GM23338 (cell line): ENCODE measurements at regions not wholly inside any gene's neighbourhood (a gene's known extent, or its start where the extent isn't known, plus 50 kb on each side); places are given as distances from the start of the nearest gene placed in this dataset.
"Not testable (repeated sequence)": the region's sequence is repeated elsewhere in the genome, so short reads cannot be mapped to it uniquely, and the experiment has no call there.

Experiments used
- ATAC-seq: fragments of 200-7000 bp; cut with Tn5 transposase; 3 replicates; pipeline ENCODE4 v1.9.1; 2020
- DNase-seq: peaks from one replicate; pipeline ENCODE4 v3.0.0-alpha.2; 2015; ENCODE audit warnings: low spot score
- H2AFZ ChIP-seq: fragments of 200-600 bp; sonication (generic); 2 replicates; pipeline ENCODE4 v1.8.0; 2016; ENCODE audit warnings: antibody characterized with exemption, mild to moderate bottlenecking, moderate library complexity
- H3F3A ChIP-seq: fragments of 200-600 bp; sonication (generic); replicated peaks from 2 replicates; pipeline ENCODE4 v1.8.0; 2017; ENCODE audit warnings: antibody characterized with exemption, mixed run types, low read depth
- H3K27ac ChIP-seq: fragments of 200-600 bp; sonication (generic); 2 replicates; pipeline ENCODE4 v1.6.1; 2016; ENCODE audit warnings: low read depth
- H3K27me3 ChIP-seq: fragments of 200-600 bp; sonication (generic); 2 replicates; pipeline ENCODE4 v1.8.0; 2016; ENCODE audit warnings: mild to moderate bottlenecking, mixed run types, moderate library complexity; ENCODE audit not compliant: insufficient read depth
- H3K36me3 ChIP-seq: fragments of 200-600 bp; sonication (generic); 2 replicates; pipeline ENCODE4 v1.8.0; 2016; ENCODE audit warnings: mild to moderate bottlenecking; ENCODE audit not compliant: insufficient read depth
- H3K4me1 ChIP-seq: fragments of 200-600 bp; sonication (generic); 2 replicates; pipeline ENCODE4 v1.8.0; 2016; ENCODE audit warnings: mild to moderate bottlenecking, moderate library complexity; ENCODE audit not compliant: insufficient read depth
- H3K4me2 ChIP-seq: fragments of 200-600 bp; sonication (generic); 2 replicates; pipeline ENCODE4 v1.7.1; 2017; ENCODE audit warnings: mixed run types
- H3K4me3 ChIP-seq: fragments of 200-600 bp; sonication (generic); 2 replicates; pipeline ENCODE4 v1.6.1; 2016; ENCODE audit warnings: mixed run types
- H3K79me2 ChIP-seq: fragments of 200-600 bp; sonication (generic); replicated peaks from 2 replicates; pipeline ENCODE4 v1.8.0; 2017; ENCODE audit warnings: mild to moderate bottlenecking; ENCODE audit not compliant: insufficient read depth
- H3K9me2 ChIP-seq: fragments of 200-600 bp; sonication (generic); 2 replicates; pipeline ENCODE4 v1.8.0; 2017; ENCODE audit not compliant: insufficient read depth
- H4K20me1 ChIP-seq: fragments of 200-600 bp; sonication (generic); replicated peaks from 2 replicates; pipeline ENCODE4 v1.8.0; 2017; ENCODE audit warnings: mild to moderate bottlenecking; ENCODE audit not compliant: insufficient read depth
- H3K27ac Mint-ChIP-seq: 2 replicates; pipeline ENCODE4 v1.8.0; 2020; ENCODE audit warnings: inconsistent platforms, mild to moderate bottlenecking, moderate library complexity, mixed read lengths
- H3K27me3 Mint-ChIP-seq: 3 replicates; pipeline ENCODE4 v1.8.0; 2022; ENCODE audit warnings: low read depth, mild to moderate bottlenecking, moderate library complexity, mixed read lengths, inconsistent platforms; ENCODE audit not compliant: insufficient read depth, poor library complexity
- H3K36me3 Mint-ChIP-seq: 3 replicates; pipeline ENCODE4 v1.8.0; 2021; ENCODE audit warnings: low read depth, mild to moderate bottlenecking, inconsistent platforms, moderate library complexity, mixed read lengths
- H3K4me1 Mint-ChIP-seq: 3 replicates; pipeline ENCODE4 v1.8.0; 2020; ENCODE audit warnings: mild to moderate bottlenecking, inconsistent platforms, mixed read lengths
- H3K4me3 Mint-ChIP-seq: 3 replicates; pipeline ENCODE4 v1.8.0; 2021; ENCODE audit warnings: moderate library complexity, mild to moderate bottlenecking, inconsistent platforms, mixed read lengths
- H3K9me3 Mint-ChIP-seq: 3 replicates; pipeline ENCODE4 v1.8.0; 2020; ENCODE audit warnings: moderate library complexity, mild to moderate bottlenecking, inconsistent platforms, mixed read lengths
- CREB1 ChIP-seq: fragments of 250-450 bp; sonication (Bioruptor Pico); IDR thresholded peaks from 2 replicates; pipeline ENCODE4 v1.5.0; 2020; ENCODE audit warnings: low read depth, mild to moderate bottlenecking, moderate library complexity
- EZH2 ChIP-seq: fragments of 200-600 bp; sonication (generic); IDR thresholded peaks from one replicate; pipeline ENCODE4 v1.8.0; 2017; ENCODE audit warnings: antibody characterized with exemption, mild to moderate bottlenecking, low read depth; ENCODE audit not compliant: unreplicated experiment
- EZH2phosphoT487 ChIP-seq: fragments of 200-600 bp; sonication (generic); IDR thresholded peaks from one replicate; pipeline ENCODE4 v1.8.1; 2018; ENCODE audit warnings: antibody characterized with exemption; ENCODE audit not compliant: unreplicated experiment
- JUNB ChIP-seq: IDR thresholded peaks from one replicate; pipeline ENCODE4 v1.6.1; 2016; ENCODE audit warnings: antibody characterized with exemption; ENCODE audit not compliant: unreplicated experiment
- NANOG ChIP-seq: IDR thresholded peaks from 2 replicates; pipeline ENCODE4 v1.6.1; 2016; ENCODE audit warnings: antibody characterized with exemption, borderline replicate concordance
- POLR2AphosphoS5 ChIP-seq: IDR thresholded peaks from 2 replicates; pipeline ENCODE4 v1.6.1; 2016; ENCODE audit warnings: antibody characterized with exemption, low read depth
- STAT1 ChIP-seq: IDR thresholded peaks from one replicate; pipeline ENCODE4 v1.6.1; 2016; ENCODE audit warnings: antibody characterized with exemption; ENCODE audit not compliant: unreplicated experiment
- ZNF114 ChIP-seq: fragments of 250-450 bp; sonication (Bioruptor Pico); IDR thresholded peaks from 2 replicates; pipeline ENCODE4 v1.5.0; 2020; ENCODE audit warnings: mild to moderate bottlenecking, moderate library complexity
- ZNF331 ChIP-seq: fragments of 250-450 bp; sonication (Bioruptor Pico); IDR thresholded peaks from 2 replicates; pipeline ENCODE4 v1.5.0; 2020; ENCODE audit warnings: low read depth, mild to moderate bottlenecking, moderate library complexity
- TF ChIP-seq, protein P1 (sequence below): fragments of 250-450 bp; sonication (Bioruptor Pico); IDR thresholded peaks from 2 replicates; pipeline ENCODE4 v1.5.0; 2020; ENCODE audit warnings: mild to moderate bottlenecking, moderate library complexity
- TF ChIP-seq, protein P2 (sequence below), 2 experiments: fragments of 200-600 bp in 1 of 2; sonication (generic) in 1 of 2; conservative IDR thresholded peaks; 2 replicates each; pipeline versions ENCODE4 v1.5.1 to v1.6.1; 2016 to 2017; ENCODE audit warnings: antibody characterized with exemption in 2 of 2, low read depth in 2 of 2, mild to moderate bottlenecking in 2 of 2, moderate library complexity in 1 of 2
- TF ChIP-seq, protein P3 (sequence below): IDR thresholded peaks from 2 replicates; pipeline ENCODE4 v1.6.1; 2016; ENCODE audit warnings: antibody characterized with exemption

DNA sequence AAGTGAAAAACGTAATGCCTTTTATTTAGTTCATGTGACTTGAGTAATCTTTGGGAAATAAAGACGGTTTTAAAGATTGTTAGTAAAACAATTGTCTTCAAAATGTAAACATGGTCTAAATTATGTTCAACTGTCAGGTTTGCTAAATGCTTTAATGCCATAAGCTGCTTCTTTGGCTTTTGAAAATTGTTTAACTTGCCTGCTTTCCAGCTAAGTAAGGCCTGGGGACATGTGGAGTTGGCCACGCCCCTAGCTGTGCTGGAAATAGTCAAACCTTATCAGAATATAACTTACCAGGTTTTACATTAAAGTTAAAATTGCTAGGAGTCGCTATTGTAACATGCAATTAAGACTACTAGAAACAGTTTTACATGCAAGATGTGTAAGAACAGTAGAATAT is 203.9 kb downstream of the B3GLCT start:
- H3F3A ChIP-seq, H3K4me3 ChIP-seq, H4K20me1 ChIP-seq, H3K79me2 ChIP-seq, H3K4me1 Mint-ChIP-seq, H3K4me1 ChIP-seq, ATAC-seq, H3K9me3 Mint-ChIP-seq, H3K27ac Mint-ChIP-seq, H3K36me3 Mint-ChIP-seq, H3K27me3 Mint-ChIP-seq, H3K9me2 ChIP-seq, H3K4me3 Mint-ChIP-seq, H3K27ac ChIP-seq, DNase-seq, H3K27me3 ChIP-seq, H3K4me2 ChIP-seq, H3K36me3 ChIP-seq: not testable (repeated sequence)
- 0 out of 2 replicates have a peak overlapping the region, but pooled peaks have one; percentile 20 for H2AFZ ChIP-seq

DNA sequence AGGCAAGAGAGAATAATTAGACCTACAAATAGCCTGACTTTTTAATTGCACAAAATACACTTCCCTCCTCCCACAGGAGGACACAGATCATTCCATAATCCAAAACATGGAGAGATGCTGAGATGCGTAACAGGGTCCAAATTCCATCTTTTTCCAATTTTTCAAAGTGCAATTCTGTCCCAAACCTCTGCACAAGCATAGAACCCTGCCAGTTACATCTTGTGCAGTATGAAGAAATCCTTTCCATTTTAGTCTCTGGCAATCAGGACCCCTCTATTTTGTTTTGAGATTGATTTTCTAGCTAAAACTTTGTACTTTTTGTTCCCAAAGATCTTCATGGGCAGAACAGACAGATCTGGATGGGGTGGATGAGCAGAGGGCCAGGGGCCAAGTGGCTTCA is 209.2 kb downstream of the B3GLCT start:
- Mint-ChIP-seq H3K4me1 (no peaks in the 10 kb centered on the region), H3K4me3 (no peak overlapping the region), H3K36me3 (no peaks in the 10 kb centered on the region), H3K9me3 (no peaks in the 10 kb centered on the region), H3K27me3 (no peaks in the 10 kb centered on the region), H3K27ac (no peak overlapping the region)
- no peaks in the 10 kb centered on the region for H3K27me3 ChIP-seq
- H3K79me2 ChIP-seq, result no peaks in the 10 kb centered on the region
- no peaks in the 10 kb centered on the region for H4K20me1 ChIP-seq
- no peak overlapping the region for H2AFZ ChIP-seq
- no peak overlapping the region for H3K27ac ChIP-seq
- no peaks in the 10 kb centered on the region for H3K4me1 ChIP-seq
- H3K9me2 ChIP-seq, result no peaks in the 10 kb centered on the region
- no peaks in the 10 kb centered on the region for H3K36me3 ChIP-seq
- ATAC-seq (no peak), DNase-seq (no peak)
- no peak overlapping the region for H3K4me3 ChIP-seq
- no peak overlapping the region for H3K4me2 ChIP-seq
- H3F3A ChIP-seq, result no peaks in the 10 kb centered on the region
- TF ChIP-seq EZH2phosphoT487, result no peak
- TF ChIP-seq, protein P1, sequence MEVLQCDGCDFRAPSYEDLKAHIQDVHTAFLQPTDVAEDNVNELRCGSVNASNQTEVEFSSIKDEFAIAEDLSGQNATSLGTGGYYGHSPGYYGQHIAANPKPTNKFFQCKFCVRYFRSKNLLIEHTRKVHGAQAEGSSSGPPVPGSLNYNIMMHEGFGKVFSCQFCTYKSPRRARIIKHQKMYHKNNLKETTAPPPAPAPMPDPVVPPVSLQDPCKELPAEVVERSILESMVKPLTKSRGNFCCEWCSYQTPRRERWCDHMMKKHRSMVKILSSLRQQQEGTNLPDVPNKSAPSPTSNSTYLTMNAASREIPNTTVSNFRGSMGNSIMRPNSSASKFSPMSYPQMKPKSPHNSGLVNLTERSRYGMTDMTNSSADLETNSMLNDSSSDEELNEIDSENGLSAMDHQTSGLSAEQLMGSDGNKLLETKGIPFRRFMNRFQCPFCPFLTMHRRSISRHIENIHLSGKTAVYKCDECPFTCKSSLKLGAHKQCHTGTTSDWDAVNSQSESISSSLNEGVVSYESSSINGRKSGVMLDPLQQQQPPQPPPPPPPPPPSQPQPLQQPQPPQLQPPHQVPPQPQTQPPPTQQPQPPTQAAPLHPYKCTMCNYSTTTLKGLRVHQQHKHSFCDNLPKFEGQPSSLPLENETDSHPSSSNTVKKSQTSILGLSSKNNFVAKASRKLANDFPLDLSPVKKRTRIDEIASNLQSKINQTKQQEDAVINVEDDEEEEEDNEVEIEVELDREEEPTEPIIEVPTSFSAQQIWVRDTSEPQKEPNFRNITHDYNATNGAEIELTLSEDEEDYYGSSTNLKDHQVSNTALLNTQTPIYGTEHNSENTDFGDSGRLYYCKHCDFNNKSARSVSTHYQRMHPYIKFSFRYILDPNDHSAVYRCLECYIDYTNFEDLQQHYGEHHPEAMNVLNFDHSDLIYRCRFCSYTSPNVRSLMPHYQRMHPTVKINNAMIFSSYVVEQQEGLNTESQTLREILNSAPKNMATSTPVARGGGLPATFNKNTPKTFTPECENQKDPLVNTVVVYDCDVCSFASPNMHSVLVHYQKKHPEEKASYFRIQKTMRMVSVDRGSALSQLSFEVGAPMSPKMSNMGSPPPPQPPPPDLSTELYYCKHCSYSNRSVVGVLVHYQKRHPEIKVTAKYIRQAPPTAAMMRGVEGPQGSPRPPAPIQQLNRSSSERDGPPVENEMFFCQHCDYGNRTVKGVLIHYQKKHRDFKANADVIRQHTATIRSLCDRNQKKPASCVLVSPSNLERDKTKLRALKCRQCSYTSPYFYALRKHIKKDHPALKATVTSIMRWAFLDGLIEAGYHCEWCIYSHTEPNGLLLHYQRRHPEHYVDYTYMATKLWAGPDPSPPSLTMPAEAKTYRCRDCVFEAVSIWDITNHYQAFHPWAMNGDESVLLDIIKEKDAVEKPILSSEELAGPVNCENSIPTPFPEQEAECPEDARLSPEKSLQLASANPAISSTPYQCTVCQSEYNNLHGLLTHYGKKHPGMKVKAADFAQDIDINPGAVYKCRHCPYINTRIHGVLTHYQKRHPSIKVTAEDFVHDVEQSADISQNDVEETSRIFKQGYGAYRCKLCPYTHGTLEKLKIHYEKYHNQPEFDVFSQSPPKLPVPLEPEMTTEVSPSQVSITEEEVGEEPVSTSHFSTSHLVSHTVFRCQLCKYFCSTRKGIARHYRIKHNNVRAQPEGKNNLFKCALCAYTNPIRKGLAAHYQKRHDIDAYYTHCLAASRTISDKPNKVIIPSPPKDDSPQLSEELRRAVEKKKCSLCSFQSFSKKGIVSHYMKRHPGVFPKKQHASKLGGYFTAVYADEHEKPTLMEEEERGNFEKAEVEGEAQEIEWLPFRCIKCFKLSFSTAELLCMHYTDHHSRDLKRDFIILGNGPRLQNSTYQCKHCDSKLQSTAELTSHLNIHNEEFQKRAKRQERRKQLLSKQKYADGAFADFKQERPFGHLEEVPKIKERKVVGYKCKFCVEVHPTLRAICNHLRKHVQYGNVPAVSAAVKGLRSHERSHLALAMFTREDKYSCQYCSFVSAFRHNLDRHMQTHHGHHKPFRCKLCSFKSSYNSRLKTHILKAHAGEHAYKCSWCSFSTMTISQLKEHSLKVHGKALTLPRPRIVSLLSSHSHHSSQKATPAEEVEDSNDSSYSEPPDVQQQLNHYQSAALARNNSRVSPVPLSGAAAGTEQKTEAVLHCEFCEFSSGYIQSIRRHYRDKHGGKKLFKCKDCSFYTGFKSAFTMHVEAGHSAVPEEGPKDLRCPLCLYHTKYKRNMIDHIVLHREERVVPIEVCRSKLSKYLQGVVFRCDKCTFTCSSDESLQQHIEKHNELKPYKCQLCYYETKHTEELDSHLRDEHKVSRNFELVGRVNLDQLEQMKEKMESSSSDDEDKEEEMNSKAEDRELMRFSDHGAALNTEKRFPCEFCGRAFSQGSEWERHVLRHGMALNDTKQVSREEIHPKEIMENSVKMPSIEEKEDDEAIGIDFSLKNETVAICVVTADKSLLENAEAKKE (CRISPR knock-in tag), result no peak
- no peak for TF ChIP-seq EZH2
- TF ChIP-seq ZNF114 (CRISPR knock-in tag), result no peak
- no peak for TF ChIP-seq POLR2AphosphoS5
- no peak for TF ChIP-seq ZNF331 (CRISPR knock-in tag)
- TF ChIP-seq, protein P2, sequence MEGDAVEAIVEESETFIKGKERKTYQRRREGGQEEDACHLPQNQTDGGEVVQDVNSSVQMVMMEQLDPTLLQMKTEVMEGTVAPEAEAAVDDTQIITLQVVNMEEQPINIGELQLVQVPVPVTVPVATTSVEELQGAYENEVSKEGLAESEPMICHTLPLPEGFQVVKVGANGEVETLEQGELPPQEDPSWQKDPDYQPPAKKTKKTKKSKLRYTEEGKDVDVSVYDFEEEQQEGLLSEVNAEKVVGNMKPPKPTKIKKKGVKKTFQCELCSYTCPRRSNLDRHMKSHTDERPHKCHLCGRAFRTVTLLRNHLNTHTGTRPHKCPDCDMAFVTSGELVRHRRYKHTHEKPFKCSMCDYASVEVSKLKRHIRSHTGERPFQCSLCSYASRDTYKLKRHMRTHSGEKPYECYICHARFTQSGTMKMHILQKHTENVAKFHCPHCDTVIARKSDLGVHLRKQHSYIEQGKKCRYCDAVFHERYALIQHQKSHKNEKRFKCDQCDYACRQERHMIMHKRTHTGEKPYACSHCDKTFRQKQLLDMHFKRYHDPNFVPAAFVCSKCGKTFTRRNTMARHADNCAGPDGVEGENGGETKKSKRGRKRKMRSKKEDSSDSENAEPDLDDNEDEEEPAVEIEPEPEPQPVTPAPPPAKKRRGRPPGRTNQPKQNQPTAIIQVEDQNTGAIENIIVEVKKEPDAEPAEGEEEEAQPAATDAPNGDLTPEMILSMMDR (conservative IDR thresholded peaks at IDR 0.05; ENCODE audit: low read depth in 2 of 2), result no peak
- TF ChIP-seq CREB1 (CRISPR knock-in tag), result no peak
- TF ChIP-seq NANOG, result no peak
- no peak for TF ChIP-seq STAT1
- TF ChIP-seq JUNB, result no peak
- TF ChIP-seq, protein P3, sequence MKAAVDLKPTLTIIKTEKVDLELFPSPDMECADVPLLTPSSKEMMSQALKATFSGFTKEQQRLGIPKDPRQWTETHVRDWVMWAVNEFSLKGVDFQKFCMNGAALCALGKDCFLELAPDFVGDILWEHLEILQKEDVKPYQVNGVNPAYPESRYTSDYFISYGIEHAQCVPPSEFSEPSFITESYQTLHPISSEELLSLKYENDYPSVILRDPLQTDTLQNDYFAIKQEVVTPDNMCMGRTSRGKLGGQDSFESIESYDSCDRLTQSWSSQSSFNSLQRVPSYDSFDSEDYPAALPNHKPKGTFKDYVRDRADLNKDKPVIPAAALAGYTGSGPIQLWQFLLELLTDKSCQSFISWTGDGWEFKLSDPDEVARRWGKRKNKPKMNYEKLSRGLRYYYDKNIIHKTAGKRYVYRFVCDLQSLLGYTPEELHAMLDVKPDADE, result no peak
